ENCODE measurements at regions not wholly inside any gene's neighbourhood (a gene's known extent, or its start where the extent isn't known, plus 50 kb on each side); places are given as distances from the start of the nearest gene placed in this dataset.

DNA sequence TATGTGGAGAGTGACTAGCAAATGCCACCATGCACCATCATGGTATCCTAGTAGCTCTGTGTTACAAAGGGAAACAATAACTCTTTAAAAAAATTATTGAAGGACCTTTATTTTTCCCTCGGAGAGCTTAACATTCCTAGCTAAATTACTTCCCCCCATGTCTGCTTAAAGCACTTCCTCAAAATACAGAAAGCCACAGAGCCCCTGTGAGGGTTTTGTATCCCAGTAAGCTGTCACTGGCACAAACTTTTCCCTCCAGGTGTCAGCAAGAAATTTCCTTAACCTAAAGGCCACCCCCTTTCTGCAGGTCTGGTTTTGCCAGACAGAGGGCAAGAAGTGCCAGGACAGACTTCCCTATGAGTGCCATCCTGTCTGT lies 340.0 kb upstream of the PRDM1 start:
- Mint-ChIP-seq H3K4me3 (ENCODE audit: low read depth) (no peak overlapping the region), H3K9me3 (ENCODE audit: low read depth) (no peaks in the 10 kb centered on the region), H3K4me1 (ENCODE audit: low read depth) (no peaks in the 10 kb centered on the region), H3K36me3 (ENCODE audit: insufficient read depth) (no peaks in the 10 kb centered on the region), H3K27ac (no peak overlapping the region), H3K27me3 (peaks cover 15% of the 10 kb centered on the region)
- TF ChIP-seq, protein P1, sequence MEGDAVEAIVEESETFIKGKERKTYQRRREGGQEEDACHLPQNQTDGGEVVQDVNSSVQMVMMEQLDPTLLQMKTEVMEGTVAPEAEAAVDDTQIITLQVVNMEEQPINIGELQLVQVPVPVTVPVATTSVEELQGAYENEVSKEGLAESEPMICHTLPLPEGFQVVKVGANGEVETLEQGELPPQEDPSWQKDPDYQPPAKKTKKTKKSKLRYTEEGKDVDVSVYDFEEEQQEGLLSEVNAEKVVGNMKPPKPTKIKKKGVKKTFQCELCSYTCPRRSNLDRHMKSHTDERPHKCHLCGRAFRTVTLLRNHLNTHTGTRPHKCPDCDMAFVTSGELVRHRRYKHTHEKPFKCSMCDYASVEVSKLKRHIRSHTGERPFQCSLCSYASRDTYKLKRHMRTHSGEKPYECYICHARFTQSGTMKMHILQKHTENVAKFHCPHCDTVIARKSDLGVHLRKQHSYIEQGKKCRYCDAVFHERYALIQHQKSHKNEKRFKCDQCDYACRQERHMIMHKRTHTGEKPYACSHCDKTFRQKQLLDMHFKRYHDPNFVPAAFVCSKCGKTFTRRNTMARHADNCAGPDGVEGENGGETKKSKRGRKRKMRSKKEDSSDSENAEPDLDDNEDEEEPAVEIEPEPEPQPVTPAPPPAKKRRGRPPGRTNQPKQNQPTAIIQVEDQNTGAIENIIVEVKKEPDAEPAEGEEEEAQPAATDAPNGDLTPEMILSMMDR (IDR thresholded peaks at IDR 0.05; ENCODE audit: unreplicated experiment): no peak
- no peak for DNase-seq (ENCODE audit: low spot score, unreplicated experiment)

DNA sequence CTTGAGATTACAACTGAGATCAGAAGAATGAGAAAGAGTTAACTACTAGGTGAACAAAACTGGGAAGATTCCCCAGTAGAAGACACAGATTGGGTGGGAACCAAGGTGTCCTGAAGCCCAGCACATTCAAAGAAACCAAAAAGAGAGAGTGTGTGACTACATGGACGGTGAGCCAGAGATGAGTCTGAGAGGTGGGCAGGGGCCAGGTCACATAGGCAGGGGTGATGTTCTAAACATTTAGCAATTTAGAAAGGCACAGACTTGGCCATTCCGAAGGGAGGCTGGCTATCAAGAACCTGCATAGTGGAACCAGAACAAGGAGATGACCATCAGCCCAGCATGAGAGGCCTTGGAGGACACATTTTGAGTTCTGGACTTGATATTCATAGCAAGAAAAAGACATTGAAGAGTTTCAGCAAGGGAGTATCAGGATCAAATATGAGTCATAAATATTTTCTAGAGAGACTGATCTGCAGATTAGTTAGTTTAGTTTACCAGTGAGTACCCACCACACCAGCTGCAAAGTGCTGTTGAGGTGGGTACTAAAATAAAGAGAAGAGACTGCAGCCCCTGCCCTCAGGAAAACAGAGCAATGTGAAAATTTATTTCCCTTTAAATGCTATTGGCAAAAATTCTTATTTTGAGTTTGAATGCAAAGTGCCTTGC lies 340.5 kb upstream of the PRDM1 start:
- no peak overlapping the region for H3K4me3 Mint-ChIP-seq (ENCODE audit: low read depth)
- H3K27me3 Mint-ChIP-seq: peaks cover 18% of the 10 kb centered on the region
- no peaks in the 10 kb centered on the region for H3K9me3 Mint-ChIP-seq (ENCODE audit: low read depth)
- TF ChIP-seq, protein P1 (IDR thresholded peaks at IDR 0.05; ENCODE audit: unreplicated experiment): no peak
- no peak overlapping the region for H3K27ac Mint-ChIP-seq
- H3K36me3 Mint-ChIP-seq (ENCODE audit: insufficient read depth): no peaks in the 10 kb centered on the region
- no peaks in the 10 kb centered on the region for H3K4me1 Mint-ChIP-seq (ENCODE audit: low read depth)
- DNase-seq (ENCODE audit: low spot score, unreplicated experiment): no peak

DNA sequence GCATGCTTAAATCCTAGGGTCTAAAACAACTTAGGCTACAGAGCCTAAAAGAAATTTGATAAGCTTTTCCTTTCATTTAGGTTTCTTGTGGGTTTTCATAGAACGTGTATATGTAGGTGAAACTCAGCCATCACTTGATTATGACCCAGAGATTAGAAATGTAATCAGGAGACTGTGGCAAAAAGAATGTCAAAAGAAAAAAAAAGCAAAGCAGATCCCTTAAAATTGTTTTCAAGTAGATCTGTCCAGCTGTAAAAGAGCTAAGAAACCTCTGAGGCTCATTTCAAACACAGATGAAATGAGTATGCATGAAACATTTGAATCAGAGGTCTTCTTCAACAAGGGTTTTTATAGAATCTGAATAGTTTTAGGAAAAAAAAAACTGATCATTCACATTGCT lies 341.3 kb upstream of the PRDM1 start:
- Mint-ChIP-seq H3K9me3 (ENCODE audit: low read depth) (no peaks in the 10 kb centered on the region), H3K27ac (no peak overlapping the region), H3K4me3 (ENCODE audit: low read depth) (no peak overlapping the region), H3K27me3 (peaks cover 16% of the 10 kb centered on the region), H3K36me3 (ENCODE audit: insufficient read depth) (no peaks in the 10 kb centered on the region), H3K4me1 (ENCODE audit: low read depth) (no peaks in the 10 kb centered on the region)
- DNase-seq (ENCODE audit: low spot score, unreplicated experiment): no peak
- TF ChIP-seq, protein P1 (IDR thresholded peaks at IDR 0.05; ENCODE audit: unreplicated experiment): no peak

DNA sequence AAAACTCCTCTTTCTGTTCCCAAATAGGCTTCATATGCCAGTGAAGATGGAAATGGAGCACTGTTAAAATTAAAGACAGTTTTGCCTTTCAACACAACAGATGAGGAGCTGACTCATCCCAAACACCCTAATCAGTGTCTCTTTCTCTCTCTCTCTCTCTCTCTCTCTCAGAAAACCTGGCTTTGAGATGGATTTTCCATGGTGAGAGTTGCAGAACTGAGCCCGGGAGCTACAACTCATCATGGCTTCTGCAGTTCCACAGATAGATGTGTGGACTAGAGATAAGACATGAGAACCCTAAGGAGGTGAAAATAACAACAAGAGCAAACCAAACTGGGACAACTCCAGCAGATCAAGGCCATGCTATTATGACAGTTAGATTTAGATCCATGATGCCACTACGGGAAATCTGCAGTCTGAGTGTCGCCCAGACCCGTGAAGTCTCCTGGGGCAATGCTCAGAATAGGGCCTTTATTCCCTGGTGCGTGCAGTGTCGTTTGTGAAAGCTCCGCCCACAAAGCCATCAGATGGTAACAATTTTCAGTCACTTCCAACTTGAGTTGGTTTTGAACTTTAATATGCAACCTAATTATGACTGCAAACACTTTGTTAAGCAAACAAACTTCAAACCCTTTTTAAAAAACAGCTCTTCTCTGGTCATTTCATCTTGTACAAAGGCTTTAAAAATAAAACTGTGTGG lies 338.2 kb upstream of the PREP start:
- H3K4me3 Mint-ChIP-seq (ENCODE audit: low read depth): no peak overlapping the region
- peaks cover 16% of the 10 kb centered on the region for H3K27me3 Mint-ChIP-seq
- no peak for DNase-seq (ENCODE audit: low spot score, unreplicated experiment)
- H3K27ac Mint-ChIP-seq: no peak overlapping the region
- no peaks in the 10 kb centered on the region for H3K36me3 Mint-ChIP-seq (ENCODE audit: insufficient read depth)
- no peaks in the 10 kb centered on the region for H3K4me1 Mint-ChIP-seq (ENCODE audit: low read depth)
- TF ChIP-seq, protein P1 (IDR thresholded peaks at IDR 0.05; ENCODE audit: unreplicated experiment): no peak
- H3K9me3 Mint-ChIP-seq (ENCODE audit: low read depth): peaks cover 4% of the 10 kb centered on the region

DNA sequence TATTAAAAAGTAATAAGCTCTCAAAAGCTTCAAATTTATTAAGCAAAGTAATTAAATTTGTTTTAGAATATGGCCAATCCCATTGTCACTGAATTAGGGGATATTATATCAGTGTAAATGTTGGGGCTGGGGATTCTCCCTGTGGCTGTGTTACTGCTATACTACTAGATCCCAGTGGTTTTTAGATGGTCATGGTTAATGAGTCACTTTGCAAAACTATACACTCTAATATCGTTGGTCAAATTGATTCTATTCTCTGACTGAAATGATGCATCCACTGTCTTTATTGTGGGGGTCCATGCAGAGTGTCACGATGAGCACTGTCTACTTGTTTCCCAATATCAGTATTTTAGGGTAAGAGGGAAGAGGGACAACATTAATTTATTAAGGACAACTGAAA lies 336.9 kb upstream of the PREP start:
- DNase-seq (ENCODE audit: low spot score, unreplicated experiment): no peak
- H3K27ac Mint-ChIP-seq: no peak overlapping the region
- H3K27me3 Mint-ChIP-seq: peaks cover 16% of the 10 kb centered on the region
- H3K36me3 Mint-ChIP-seq (ENCODE audit: insufficient read depth): no peaks in the 10 kb centered on the region
- peaks cover 4% of the 10 kb centered on the region for H3K9me3 Mint-ChIP-seq (ENCODE audit: low read depth)
- TF ChIP-seq, protein P1 (IDR thresholded peaks at IDR 0.05; ENCODE audit: unreplicated experiment): no peak
- H3K4me1 Mint-ChIP-seq (ENCODE audit: low read depth): no peaks in the 10 kb centered on the region
- no peak overlapping the region for H3K4me3 Mint-ChIP-seq (ENCODE audit: low read depth)
